SK-N-MC (cell line): ENCODE measurements at regions not wholly inside any gene's neighbourhood (a gene's known extent, or its start where the extent isn't known, plus 50 kb on each side); places are given as distances from the start of the nearest gene placed in this dataset.

Source experiments
- EZH2 ChIP-seq: fragments of 200-600 bp; sonication (generic); IDR thresholded peaks from one replicate; pipeline ENCODE4 v1.6.1; 2017; ENCODE audit warnings: antibody characterized with exemption
- FOXP2 ChIP-seq: optimal IDR thresholded peaks from 2 replicates; pipeline ENCODE3; 2011; ENCODE audit warnings: mild to moderate bottlenecking, moderate library complexity; ENCODE audit not compliant: insufficient read depth; ENCODE audit errors: extremely low read length, control extremely low read depth
- POLR2AphosphoS5 ChIP-seq: IDR thresholded peaks from 2 replicates; pipeline ENCODE4 v1.6.1; 2012; ENCODE audit warnings: mild to moderate bottlenecking, low read depth, low read length, borderline replicate concordance

GRCh38 chr2:7902251-7902765, 779.5 kb upstream of the ID2 start:
- no peak for TF ChIP-seq EZH2
- no peak for TF ChIP-seq POLR2AphosphoS5
- TF ChIP-seq FOXP2 = no peak
